Gastrocnemius medialis (tissue), 4 donors: ENCODE measurements at regions not wholly inside any gene's neighbourhood (a gene's known extent, or its start where the extent isn't known, plus 50 kb on each side); places are given as distances from the start of the nearest gene placed in this dataset.

Source experiments
- CTCF ChIP-seq, 5 experiments: fragments of 450-650 bp in 3 of 5; fragments of 200-600 bp in 2 of 5; sonication (generic) in 2 of 5; IDR thresholded peaks in 4 of 5; conservative IDR thresholded peaks in 1 of 5; 1 replicate in 4 of 5; 2 replicates in 1 of 5; pipeline ENCODE4 v1.5.1; 2016 to 2019; ENCODE audit warnings: antibody characterized with exemption in 5 of 5, mild to moderate bottlenecking in 3 of 5, moderate library complexity in 3 of 5
- POLR2A ChIP-seq, 2 donors: fragments of 450-650 bp; IDR thresholded peaks; one replicate each; pipeline ENCODE4 v1.6.1; 2017; ENCODE audit warnings: antibody characterized with exemption in 2 of 2, mild to moderate bottlenecking in 2 of 2, moderate library complexity in 2 of 2

- TF ChIP-seq CTCF (IDR thresholded peaks at IDR 0.05 in 4 of 5, conservative IDR thresholded peaks at IDR 0.05 in 1 of 5) = no peak
- TF ChIP-seq POLR2A (IDR thresholded peaks at IDR 0.05) = no peak
Measured at GRCh38 chr2:145144131-145144728, 624.3 kb upstream of the ZEB2 start.
